ENCODE measurements at regions not wholly inside any gene's neighbourhood (a gene's known extent, or its start where the extent isn't known, plus 50 kb on each side); places are given as distances from the start of the nearest gene placed in this dataset.

DNA sequence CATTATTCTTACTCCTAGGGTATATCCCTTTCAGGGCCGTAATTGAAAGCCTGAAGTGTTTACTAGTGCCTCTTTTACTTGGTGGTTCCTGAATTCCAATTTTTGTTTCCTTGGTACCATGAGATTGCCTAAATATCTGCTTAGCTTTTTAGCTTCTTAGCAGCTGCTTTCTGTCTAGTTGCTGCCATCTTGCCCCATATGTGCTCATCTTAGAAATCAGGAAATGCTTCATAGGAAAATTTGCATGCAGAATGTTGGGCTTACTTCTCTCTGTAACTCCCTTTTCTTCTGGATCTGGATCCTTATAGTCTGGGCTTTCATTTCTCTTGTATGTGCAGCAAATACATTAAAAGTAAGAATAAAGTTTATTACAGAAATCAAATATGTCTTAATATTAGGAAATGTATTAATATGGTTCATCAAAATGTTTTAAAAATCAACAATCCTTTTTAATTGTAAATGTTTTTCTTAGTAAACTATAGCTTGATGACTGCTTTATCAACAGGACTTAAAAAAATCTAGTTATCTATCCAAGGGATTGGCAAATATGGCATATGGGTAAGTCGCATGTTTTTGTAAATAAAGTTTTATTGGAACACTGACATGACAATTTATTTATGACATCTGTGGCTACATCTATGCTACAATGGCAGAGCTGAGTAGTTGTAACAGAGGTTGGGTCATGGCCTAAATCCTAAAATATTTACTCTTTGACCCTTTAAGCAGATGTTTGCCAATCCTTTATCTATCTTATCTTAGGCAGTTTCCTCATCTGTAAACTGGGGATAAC is 73.5 kb upstream of the CDK6 start:
- TF ChIP-seq, protein P1, sequence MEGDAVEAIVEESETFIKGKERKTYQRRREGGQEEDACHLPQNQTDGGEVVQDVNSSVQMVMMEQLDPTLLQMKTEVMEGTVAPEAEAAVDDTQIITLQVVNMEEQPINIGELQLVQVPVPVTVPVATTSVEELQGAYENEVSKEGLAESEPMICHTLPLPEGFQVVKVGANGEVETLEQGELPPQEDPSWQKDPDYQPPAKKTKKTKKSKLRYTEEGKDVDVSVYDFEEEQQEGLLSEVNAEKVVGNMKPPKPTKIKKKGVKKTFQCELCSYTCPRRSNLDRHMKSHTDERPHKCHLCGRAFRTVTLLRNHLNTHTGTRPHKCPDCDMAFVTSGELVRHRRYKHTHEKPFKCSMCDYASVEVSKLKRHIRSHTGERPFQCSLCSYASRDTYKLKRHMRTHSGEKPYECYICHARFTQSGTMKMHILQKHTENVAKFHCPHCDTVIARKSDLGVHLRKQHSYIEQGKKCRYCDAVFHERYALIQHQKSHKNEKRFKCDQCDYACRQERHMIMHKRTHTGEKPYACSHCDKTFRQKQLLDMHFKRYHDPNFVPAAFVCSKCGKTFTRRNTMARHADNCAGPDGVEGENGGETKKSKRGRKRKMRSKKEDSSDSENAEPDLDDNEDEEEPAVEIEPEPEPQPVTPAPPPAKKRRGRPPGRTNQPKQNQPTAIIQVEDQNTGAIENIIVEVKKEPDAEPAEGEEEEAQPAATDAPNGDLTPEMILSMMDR (optimal IDR thresholded peaks at IDR 0.05 in 1 of 3, IDR thresholded peaks at IDR 0.05 in 1 of 3, conservative IDR thresholded peaks at IDR 0.05 in 1 of 3; ENCODE audit: extremely low read depth in 1 of 3, insufficient read depth in 2 of 3, low read length in 3 of 3), result no peak
- no peak for TF ChIP-seq EZH2 (IDR thresholded peaks at IDR 0.05; ENCODE audit: low read length)

Data from keratinocyte (primary cell).